DOHH2 (cell line): ENCODE measurements at regions not wholly inside any gene's neighbourhood (a gene's known extent, or its start where the extent isn't known, plus 50 kb on each side); places are given as distances from the start of the nearest gene placed in this dataset.

ENCODE experiments used
- H3F3A ChIP-seq: fragments of 200-600 bp; sonication (generic), shearing (Covaris generic); 2 replicates; pipeline ENCODE4 v1.6.0; 2016; ENCODE audit warnings: antibody characterized with exemption, mild to moderate bottlenecking; ENCODE audit not compliant: control insufficient read depth, insufficient read depth
- H3K27ac ChIP-seq: fragments of 200-600 bp; sonication (generic); 2 replicates; pipeline ENCODE4 v1.5.1; 2014; ENCODE audit warnings: low read depth, mild to moderate bottlenecking, low read length, moderate library complexity
- H3K27me3 ChIP-seq: fragments of 200-600 bp; sonication (generic); 2 replicates; pipeline ENCODE4 v1.6.1; 2014; ENCODE audit warnings: mild to moderate bottlenecking, low read length, mixed read lengths; ENCODE audit not compliant: control insufficient read depth
- H3K36me3 ChIP-seq: fragments of 200-600 bp; sonication (generic); 2 replicates; pipeline ENCODE4 v1.6.1; 2014; ENCODE audit warnings: mild to moderate bottlenecking, low read length, moderate library complexity, mixed read lengths; ENCODE audit not compliant: control insufficient read depth
- H3K4me1 ChIP-seq: fragments of 200-600 bp; sonication (generic); 2 replicates; pipeline ENCODE4 v1.6.1; 2014; ENCODE audit warnings: mild to moderate bottlenecking, low read length, mixed read lengths; ENCODE audit not compliant: control insufficient read depth
- H3K4me2 ChIP-seq: fragments of 200-600 bp; sonication (generic); 2 replicates; pipeline ENCODE4 v1.6.0; 2014; ENCODE audit warnings: mild to moderate bottlenecking, low read length, moderate library complexity
- H3K4me3 ChIP-seq: fragments of 200-600 bp; sonication (generic); 2 replicates; pipeline ENCODE4 v1.5.1; 2014; ENCODE audit warnings: mild to moderate bottlenecking, low read length, mixed read lengths
- H3K79me2 ChIP-seq: fragments of 200-600 bp; sonication (generic); 2 replicates; pipeline ENCODE4 v1.6.1; 2014; ENCODE audit warnings: mild to moderate bottlenecking, low read length, mixed read lengths; ENCODE audit not compliant: control insufficient read depth
- H3K9me2 ChIP-seq: fragments of 200-600 bp; sonication (generic); replicated peaks from 2 replicates; pipeline ENCODE4 v1.6.1; 2014; ENCODE audit warnings: mild to moderate bottlenecking, low read length, mixed read lengths; ENCODE audit not compliant: control insufficient read depth
- H3K9me3 ChIP-seq: fragments of 200-600 bp; sonication (generic); 2 replicates; pipeline ENCODE4 v1.6.1; 2014; ENCODE audit warnings: antibody characterized with exemption, low read length, mixed read lengths; ENCODE audit not compliant: control insufficient read depth, insufficient read depth
- H4K20me1 ChIP-seq: fragments of 200-600 bp; sonication (generic); 2 replicates; pipeline ENCODE4 v1.6.0; 2014; ENCODE audit warnings: low read depth, mild to moderate bottlenecking, antibody characterized with exemption, low read length, moderate library complexity; ENCODE audit not compliant: control insufficient read depth, insufficient read depth
- CTCF ChIP-seq: fragments of 200-600 bp; sonication (generic); IDR thresholded peaks from one replicate; pipeline ENCODE4 v1.5.1; 2014; ENCODE audit warnings: antibody characterized with exemption, mild to moderate bottlenecking, low read depth, low read length; ENCODE audit not compliant: poor library complexity, severe bottlenecking
- EZH2phosphoT487 ChIP-seq: fragments of 200-600 bp; sonication (generic); IDR thresholded peaks from 2 replicates; pipeline ENCODE4 v1.6.1; 2017; ENCODE audit warnings: borderline replicate concordance, mild to moderate bottlenecking, antibody characterized with exemption, low read length, moderate library complexity, mixed read lengths

DNA sequence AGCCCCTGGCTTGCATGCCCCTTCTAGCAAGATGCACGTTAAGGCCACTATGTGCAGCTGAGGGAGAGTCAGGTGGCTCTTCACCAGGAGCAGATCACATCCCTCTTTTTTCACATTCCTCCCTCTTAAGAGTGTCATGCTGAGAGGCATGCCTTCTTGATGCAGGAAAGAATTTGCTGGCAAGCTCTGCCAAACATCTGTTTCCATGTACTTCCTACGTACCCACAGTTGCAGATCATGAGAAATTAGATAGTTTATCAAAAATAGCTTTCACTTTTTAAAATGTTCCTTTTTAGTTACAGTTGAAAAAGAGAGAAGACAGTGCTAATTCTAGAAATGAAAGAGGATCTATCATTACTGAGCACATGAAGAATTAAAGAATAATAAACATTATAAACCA, 79.7 kb upstream of the ZNF722 start:
- Histone ChIP-seq H3K4me1 (no peaks in the 10 kb centered on the region), H4K20me1 (no peaks in the 10 kb centered on the region), H3K9me2 (no peaks in the 10 kb centered on the region), H3K36me3 (no peaks in the 10 kb centered on the region), H3K4me3 (no peak overlapping the region), H3K27ac (no peak overlapping the region), H3K27me3 (no peaks in the 10 kb centered on the region), H3F3A (no peaks in the 10 kb centered on the region), H3K4me2 (no peak overlapping the region), H3K79me2 (no peaks in the 10 kb centered on the region), H3K9me3 (peaks cover 8% of the 10 kb centered on the region; the same call in 1 of the 2 replicates)
- no peak for TF ChIP-seq EZH2phosphoT487
- TF ChIP-seq CTCF: no peak

- peak overlapping the region; percentile 86 for H3K4me3 ChIP-seq
- peaks cover 3% of the 10 kb centered on the region; the same call in 1 of the 2 replicates for H3F3A ChIP-seq
- H3K27me3 ChIP-seq: no peaks in the 10 kb centered on the region
- peaks cover 33% of the 10 kb centered on the region for H3K9me3 ChIP-seq
- no peaks in the 10 kb centered on the region for H3K36me3 ChIP-seq
- H3K4me1 ChIP-seq: peaks cover 18% of the 10 kb centered on the region
- no peaks in the 10 kb centered on the region for H3K79me2 ChIP-seq
- H3K4me2 ChIP-seq: peak overlapping the region; percentile 84
- no peak overlapping the region for H3K27ac ChIP-seq
- H3K9me2 ChIP-seq: no peaks in the 10 kb centered on the region
- H4K20me1 ChIP-seq: no peaks in the 10 kb centered on the region
- no peak for TF ChIP-seq EZH2phosphoT487
- TF ChIP-seq CTCF: no peak
These were observed 73.4 kb upstream of the ZNF722 start for GRCh38 chr7:63925262-63925625.

GRCh38 chr7:63925626-63926460, 72.8 kb upstream of the ZNF722 start:
- peak overlapping the region; percentile 86 for H3K4me3 ChIP-seq
- H3K27me3 ChIP-seq: no peaks in the 10 kb centered on the region
- H3K27ac ChIP-seq: peak overlapping the region; percentile 60
- no peaks in the 10 kb centered on the region for H4K20me1 ChIP-seq
- H3F3A ChIP-seq: peaks cover 3% of the 10 kb centered on the region; the same call in 1 of the 2 replicates
- H3K79me2 ChIP-seq: no peaks in the 10 kb centered on the region
- TF ChIP-seq EZH2phosphoT487: no peak
- no peak for TF ChIP-seq CTCF
- H3K9me3 ChIP-seq: peaks cover 34% of the 10 kb centered on the region
- H3K36me3 ChIP-seq: no peaks in the 10 kb centered on the region
- no peaks in the 10 kb centered on the region for H3K9me2 ChIP-seq
- peaks cover 18% of the 10 kb centered on the region for H3K4me1 ChIP-seq
- H3K4me2 ChIP-seq: peak overlapping the region; percentile 84
